NCI-H526 treated with DMSO at 0.1 percent for 48 hours (cell line): ENCODE measurements at regions not wholly inside any gene's neighbourhood (a gene's known extent, or its start where the extent isn't known, plus 50 kb on each side); places are given as distances from the start of the nearest gene placed in this dataset.

Source experiments
- DNase-seq: peaks from one replicate; lab custom pipeline; 2025; lab: John Stamatoyannopoulos, UW

GRCh38 chr6:126091466-126091865 is 105.1 kb downstream of the TRMT11 start:
- no peak for DNase-seq

- DNase-seq = no peak
Measured at GRCh38 chr6:126093108-126093507, 106.8 kb downstream of the TRMT11 start.

- DNase-seq = no peak
Measured at GRCh38 chr6:126094411-126094810, 108.1 kb downstream of the TRMT11 start.

GRCh38 chr6:126100386-126100785 is 114.0 kb downstream of the TRMT11 start:
- no peak for DNase-seq

DNA sequence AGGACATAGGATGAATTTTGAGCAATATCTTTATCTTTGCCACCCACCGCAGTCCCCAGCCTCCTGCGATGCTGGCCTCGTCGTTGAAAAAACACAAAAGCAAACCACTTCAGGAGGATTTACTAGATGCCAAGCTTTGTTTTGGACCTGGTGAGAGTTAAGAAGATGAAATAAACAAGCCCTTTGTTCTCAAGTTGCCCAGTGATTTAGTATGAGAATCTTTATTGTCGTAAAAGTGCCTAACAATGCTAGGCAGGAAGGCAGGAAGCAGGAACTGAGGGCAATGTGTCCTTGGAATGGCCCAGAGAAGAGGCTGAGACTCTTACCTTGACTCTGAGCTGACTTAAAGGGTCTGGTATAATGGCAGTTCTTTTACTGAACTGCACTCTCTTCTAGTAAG is 116.0 kb downstream of the TRMT11 start:
- DNase-seq = no peak

DNA sequence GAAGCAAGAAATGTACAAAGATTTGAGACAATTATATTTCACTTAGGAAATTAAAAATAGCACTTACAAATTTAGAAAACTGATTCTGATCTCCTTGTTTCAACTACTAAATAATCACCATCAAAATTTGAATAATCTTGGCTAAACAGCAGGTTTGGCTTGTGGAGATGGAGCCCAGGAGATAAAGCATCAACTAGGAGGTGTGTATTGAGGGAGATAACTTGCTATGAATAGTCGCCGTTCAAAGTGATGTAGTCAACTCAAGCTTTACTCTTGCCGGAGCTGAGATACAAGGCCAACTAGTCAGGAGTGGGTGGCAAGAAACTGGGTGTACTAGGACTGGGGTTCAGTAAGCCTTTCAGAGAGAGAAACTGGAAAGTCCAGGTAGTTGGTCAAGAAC is 117.7 kb downstream of the TRMT11 start:
- DNase-seq = no peak

GRCh38 chr6:126107475-126108166 is 121.3 kb downstream of the TRMT11 start:
- no peak for DNase-seq

- no peak for DNase-seq
Measured at GRCh38 chr6:126110512-126111270, 124.4 kb downstream of the TRMT11 start.

DNA sequence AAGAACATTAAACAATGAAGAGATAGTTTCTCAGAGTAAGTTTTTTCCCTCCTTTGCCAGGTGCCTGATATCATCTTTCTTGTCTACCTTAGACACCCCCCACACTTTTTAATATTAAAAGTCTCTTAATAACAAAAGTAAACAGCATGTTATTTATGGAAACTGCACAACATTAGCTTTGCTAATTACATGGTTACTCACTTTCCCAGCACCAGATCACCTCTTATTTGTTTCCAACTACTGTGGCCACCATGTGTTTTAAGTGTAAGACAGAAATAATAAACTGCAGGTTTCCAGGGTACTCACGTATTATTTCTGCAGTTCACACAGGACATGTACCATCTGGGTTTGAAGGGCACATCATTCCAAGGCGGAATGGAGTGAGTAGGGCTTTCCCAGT is 125.0 kb downstream of the TRMT11 start:
- no peak for DNase-seq

DNA sequence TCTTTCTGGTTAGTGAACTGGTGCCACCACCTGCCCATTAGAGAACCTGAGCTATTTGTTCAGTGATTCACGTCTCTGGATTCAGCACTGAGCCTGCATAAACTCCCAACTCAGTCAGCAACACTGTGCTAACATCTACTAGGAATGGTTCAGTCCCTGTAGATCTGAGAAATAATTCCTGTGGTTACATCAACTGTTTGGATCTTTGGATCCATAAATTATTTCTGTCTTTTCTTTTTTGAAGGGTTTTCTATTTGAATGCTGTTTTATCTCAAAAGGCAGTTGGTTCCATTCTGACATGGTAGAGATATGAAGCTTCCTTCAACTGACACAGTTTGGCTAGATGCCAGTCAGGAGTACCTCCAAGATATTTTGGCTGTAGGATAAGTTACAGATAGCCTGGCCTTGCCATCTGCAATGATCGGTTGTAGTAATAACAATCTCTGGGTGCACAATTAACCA is 125.9 kb downstream of the TRMT11 start:
- no peak for DNase-seq

DNA sequence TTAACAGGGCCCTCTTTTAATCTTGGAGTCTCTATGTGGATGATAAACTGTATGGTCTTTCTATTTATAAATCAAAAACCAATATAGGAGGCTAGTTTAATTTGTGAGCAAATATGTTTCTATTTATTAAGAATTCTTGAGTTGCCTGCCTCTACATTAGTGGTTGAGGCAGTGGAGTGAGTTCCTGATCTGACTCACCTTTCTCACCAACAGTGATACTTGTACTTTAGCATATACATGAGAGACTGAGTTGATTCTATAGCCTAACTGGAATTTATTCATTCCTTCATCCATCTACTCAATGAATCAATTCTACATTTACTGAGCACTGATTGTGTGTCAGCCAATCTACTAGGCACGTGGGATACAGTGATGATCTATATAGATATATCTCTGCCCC is 126.9 kb downstream of the TRMT11 start:
- DNase-seq = no peak

DNA sequence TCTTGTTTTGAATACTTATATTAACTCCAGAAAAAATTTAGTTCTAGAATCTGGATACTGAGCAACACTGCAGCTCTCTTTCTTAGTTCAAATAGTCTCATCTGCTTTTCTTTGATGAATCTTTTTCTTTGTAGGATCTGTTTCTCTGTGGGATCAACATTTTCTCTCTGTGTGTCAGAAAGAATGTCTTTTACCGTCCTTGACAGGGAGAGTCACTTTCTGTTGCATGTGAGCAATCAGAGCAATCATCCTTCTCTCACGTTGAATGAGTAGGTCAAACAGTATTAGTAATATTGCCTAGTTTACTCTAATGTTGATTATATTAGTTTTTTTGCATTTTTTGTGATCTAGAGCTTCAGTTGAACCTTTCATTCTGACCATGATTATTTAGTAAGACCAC is 130.9 kb downstream of the TRMT11 start:
- DNase-seq = no peak

GRCh38 chr6:126118058-126118755 is 131.9 kb downstream of the TRMT11 start:
- DNase-seq = no peak

GRCh38 chr6:126118936-126119335 is 132.6 kb downstream of the TRMT11 start:
- no peak for DNase-seq

- no peak for DNase-seq
Measured at GRCh38 chr6:126123226-126123625, 136.9 kb downstream of the TRMT11 start.

GRCh38 chr6:126127659-126128058 is 141.3 kb downstream of the TRMT11 start:
- DNase-seq = no peak

- DNase-seq = no peak
Measured at GRCh38 chr6:126131246-126131645, 144.9 kb downstream of the TRMT11 start.

GRCh38 chr6:126133984-126134383 is 147.6 kb downstream of the TRMT11 start:
- DNase-seq = no peak

DNA sequence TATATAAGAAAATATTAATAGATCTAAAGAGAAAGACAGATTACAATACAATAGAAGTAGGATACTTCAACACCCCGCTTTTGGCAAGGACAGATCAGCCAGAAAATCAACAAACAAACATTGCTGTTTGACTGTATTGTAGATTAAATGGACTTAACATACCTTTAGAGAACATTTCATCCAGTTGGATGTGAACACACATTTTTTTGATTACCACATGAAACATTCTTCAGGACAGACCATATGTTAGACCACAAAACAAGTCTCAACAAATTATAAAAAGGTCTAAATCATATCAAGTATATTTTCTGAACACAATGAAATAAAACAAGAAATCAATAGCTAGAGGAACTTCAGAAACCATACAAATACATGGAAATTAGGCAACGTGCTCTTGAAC is 148.2 kb downstream of the TRMT11 start:
- DNase-seq = no peak

DNA sequence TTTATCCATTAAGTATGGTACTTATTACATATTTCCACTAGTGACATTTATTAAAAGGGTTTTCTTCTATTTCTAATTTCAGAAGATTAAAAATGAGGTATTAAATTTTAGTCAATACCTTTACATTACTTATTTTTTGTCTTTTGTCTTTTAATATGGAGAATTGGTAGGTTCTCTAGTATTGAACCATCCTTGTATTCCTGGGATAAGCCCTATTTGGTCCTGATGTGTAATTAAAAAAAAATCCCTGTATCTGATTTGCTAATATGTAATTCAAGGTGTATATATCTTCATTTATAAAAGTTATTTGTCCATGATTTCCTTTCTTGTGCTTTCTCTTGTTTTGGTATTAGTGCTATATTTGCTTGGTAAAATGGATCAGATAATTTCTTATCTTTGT is 153.7 kb downstream of the TRMT11 start:
- no peak for DNase-seq

DNA sequence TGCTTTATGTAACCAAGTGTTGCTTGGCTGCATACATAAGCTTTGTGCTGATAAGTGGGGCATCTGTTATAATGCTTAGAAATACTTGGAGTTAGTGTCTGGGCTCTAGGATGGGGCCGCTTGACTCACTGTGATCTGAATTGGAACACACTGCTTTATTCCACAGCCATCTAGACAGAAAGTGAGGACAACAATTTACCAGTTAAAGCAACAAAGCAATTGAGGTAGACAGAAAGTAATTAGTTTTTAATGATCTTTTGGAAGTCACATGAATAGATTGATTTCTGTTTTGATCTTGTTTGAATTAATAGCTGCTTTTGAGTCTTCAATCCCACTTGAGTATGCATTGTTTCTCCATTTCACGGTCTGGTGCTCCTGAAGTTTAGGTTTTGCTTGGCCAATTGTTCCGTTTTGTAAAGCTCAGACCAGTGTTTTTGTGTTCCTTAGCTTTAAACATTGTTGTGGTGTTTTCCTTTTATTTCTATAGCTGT is 157.5 kb downstream of the TRMT11 start:
- DNase-seq = no peak

- DNase-seq = no peak
Measured at GRCh38 chr6:126145351-126145750, 159.0 kb downstream of the TRMT11 start.

GRCh38 chr6:126147291-126147815 is 161.0 kb downstream of the TRMT11 start:
- no peak for DNase-seq
